Fibroblast of pulmonary artery (primary cell): ENCODE measurements at regions not wholly inside any gene's neighbourhood (a gene's known extent, or its start where the extent isn't known, plus 50 kb on each side); places are given as distances from the start of the nearest gene placed in this dataset.

Experiments used
- DNase-seq: peaks from one replicate; pipeline ENCODE4 v3.0.0-alpha.2; 2010; ENCODE audit warnings: low read depth
- H3K4me3 ChIP-seq: replicated peaks from 2 replicates; pipeline ENCODE4 v1.5.1; 2011; ENCODE audit warnings: low read depth, mild to moderate bottlenecking, control low read depth, low read length, moderate library complexity
- CTCF ChIP-seq: IDR thresholded peaks from 2 replicates; pipeline ENCODE4 v1.5.1; 2011; ENCODE audit warnings: mild to moderate bottlenecking, control low read depth, low read length, inconsistent platforms; ENCODE audit errors: missing control alignments

- TF ChIP-seq CTCF, result no peak
- H3K4me3 ChIP-seq, result no peak overlapping the region
- no peak for DNase-seq
These were observed 92.2 kb upstream of the DAAM1 start for GRCh38 chr14:59096303-59096702.

GRCh38 chr14:59097681-59098080 lies 90.8 kb upstream of the DAAM1 start:
- no peak overlapping the region for H3K4me3 ChIP-seq
- TF ChIP-seq CTCF, result no peak
- peak; percentile 70 for DNase-seq

- TF ChIP-seq CTCF, result no peak
- H3K4me3 ChIP-seq, result no peak overlapping the region
- peak; percentile 94 for DNase-seq
These were observed 90.1 kb upstream of the DAAM1 start for GRCh38 chr14:59098377-59098776.

- TF ChIP-seq CTCF, result no peak
- no peak overlapping the region for H3K4me3 ChIP-seq
- DNase-seq, result no peak
These were observed 88.3 kb upstream of the DAAM1 start for GRCh38 chr14:59100205-59100604.

- no peak for TF ChIP-seq CTCF
These were observed 87.0 kb upstream of the DAAM1 start for GRCh38 chr14:59101476-59101875.

GRCh38 chr14:59103396-59103795 lies 85.1 kb upstream of the DAAM1 start:
- peak; percentile 27 for DNase-seq
- no peak overlapping the region for H3K4me3 ChIP-seq
- no peak for TF ChIP-seq CTCF

More at GRCh38 chr14:59101476-59101875, 87.0 kb upstream of the DAAM1 start:
- no peak for DNase-seq
- H3K4me3 ChIP-seq, result no peak overlapping the region

GRCh38 chr14:59107819-59108218 lies 80.6 kb upstream of the DAAM1 start:
- H3K4me3 ChIP-seq, result no peak overlapping the region
- no peak for TF ChIP-seq CTCF
- no peak for DNase-seq
